ENCODE measurements at regions not wholly inside any gene's neighbourhood (a gene's known extent, or its start where the extent isn't known, plus 50 kb on each side); places are given as distances from the start of the nearest gene placed in this dataset.

DNA sequence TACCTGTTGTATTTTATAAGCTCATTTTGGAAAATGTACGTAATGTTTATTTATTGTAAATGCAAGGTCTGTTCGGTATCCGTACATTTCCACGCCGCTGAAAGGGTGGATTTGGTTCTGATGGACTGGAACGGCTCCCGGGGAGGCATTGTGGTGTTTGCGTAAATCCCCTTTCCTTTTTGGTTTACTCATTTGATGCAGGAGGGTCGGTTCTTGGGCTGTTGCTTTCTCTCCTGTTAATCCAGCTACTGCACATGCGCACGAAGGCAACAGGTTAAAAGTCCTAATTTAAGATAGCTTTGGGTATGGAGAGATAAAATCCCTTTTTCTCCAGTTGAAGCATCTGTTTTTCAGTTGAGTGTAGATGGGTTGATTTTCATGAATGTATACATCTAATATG is 224.4 kb downstream of the TM9SF2 start:
- TF ChIP-seq, protein P1, sequence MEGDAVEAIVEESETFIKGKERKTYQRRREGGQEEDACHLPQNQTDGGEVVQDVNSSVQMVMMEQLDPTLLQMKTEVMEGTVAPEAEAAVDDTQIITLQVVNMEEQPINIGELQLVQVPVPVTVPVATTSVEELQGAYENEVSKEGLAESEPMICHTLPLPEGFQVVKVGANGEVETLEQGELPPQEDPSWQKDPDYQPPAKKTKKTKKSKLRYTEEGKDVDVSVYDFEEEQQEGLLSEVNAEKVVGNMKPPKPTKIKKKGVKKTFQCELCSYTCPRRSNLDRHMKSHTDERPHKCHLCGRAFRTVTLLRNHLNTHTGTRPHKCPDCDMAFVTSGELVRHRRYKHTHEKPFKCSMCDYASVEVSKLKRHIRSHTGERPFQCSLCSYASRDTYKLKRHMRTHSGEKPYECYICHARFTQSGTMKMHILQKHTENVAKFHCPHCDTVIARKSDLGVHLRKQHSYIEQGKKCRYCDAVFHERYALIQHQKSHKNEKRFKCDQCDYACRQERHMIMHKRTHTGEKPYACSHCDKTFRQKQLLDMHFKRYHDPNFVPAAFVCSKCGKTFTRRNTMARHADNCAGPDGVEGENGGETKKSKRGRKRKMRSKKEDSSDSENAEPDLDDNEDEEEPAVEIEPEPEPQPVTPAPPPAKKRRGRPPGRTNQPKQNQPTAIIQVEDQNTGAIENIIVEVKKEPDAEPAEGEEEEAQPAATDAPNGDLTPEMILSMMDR (conservative IDR thresholded peaks at IDR 0.05; ENCODE audit: low read depth, low read length): no peak
- no peak for DNase-seq (ENCODE audit: low read depth)
- no peak overlapping the region for H3K4me3 ChIP-seq (ENCODE audit: low read length)

DNA sequence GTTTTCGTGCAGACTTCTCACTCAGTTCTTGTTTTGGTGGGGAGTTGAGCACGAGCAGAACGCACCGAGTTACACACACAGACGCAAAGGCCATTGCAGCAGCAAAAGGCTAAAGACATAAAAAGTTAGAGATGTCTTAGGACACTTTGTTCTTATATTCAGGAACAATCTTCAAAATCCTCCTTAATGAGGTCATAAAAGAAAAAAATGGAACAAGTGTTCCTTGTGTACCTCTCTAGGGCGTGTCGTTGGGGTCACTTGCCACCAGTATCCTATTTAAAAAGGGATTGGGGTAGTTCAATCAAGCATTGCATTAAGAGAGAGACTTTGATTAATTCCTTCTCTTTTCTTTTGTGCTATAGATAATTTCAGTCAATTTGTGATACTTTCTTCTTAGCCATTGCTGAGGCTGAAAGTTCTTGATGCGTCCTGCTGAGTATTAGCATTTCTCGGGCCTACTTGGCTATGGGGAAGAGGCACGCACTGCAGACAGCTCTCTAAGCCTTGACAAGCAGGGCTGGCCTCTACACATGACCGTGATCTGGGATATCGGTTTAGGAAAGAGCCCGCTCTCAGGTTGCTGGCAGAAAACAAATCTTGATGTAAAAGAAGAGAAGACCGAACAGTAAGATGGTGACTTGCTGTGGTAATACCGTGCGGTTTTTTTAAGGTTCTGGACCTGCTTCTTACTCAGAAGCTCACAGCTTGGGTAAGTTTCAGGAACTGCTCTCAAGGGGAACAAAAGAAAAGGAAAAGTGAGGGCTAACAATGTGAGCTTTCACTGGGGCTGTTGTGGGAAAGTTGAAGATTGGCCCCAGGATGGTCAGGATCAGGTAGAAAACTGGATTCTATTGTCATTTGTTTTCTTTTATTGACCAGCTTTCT is 223.6 kb downstream of the TM9SF2 start:
- DNase-seq (ENCODE audit: low read depth): no peak
- TF ChIP-seq, protein P1 (conservative IDR thresholded peaks at IDR 0.05; ENCODE audit: low read depth, low read length): no peak
- no peak overlapping the region for H3K4me3 ChIP-seq (ENCODE audit: low read length)

DNA sequence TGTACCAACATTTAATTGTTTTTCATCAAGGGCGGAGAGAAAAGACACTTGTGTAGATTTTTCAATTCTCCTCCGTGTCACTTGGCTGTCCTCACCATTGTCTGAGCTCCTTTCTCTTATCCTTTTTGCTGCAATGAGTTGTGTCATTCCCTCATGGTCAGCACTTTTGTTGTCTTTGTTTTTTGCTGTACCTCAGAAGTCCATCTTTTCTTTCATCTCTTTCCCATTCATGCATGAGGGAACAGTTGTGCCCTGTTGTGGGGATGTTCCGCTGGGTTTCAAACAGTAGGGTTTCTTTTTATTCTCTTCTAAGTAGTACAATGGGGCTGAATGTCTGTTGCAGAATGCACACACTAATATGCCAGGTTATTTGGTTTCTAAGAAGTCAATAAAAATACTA is 222.6 kb downstream of the TM9SF2 start:
- no peak overlapping the region for H3K4me3 ChIP-seq (ENCODE audit: low read length)
- DNase-seq (ENCODE audit: low read depth): no peak
- TF ChIP-seq, protein P1 (conservative IDR thresholded peaks at IDR 0.05; ENCODE audit: low read depth, low read length): no peak

DNA sequence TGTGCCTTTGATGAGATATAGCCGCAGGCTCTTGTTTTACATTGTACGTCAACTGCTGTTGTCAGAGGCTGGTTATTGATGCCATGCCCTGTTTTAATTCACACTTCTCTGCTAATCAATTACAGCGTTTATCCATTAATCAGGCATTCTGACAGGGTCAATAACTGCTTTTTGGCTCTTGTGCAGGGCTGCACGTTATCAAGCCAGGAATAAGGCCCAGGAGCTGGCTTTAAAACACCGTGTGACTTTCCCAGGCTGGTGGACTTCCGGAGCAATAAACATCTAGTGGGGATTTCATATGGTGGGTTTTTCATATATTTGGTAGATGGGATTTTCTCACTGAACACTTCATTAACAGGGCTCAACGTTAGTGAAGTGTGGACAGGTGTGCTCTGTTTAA is 221.7 kb downstream of the TM9SF2 start:
- no peak for DNase-seq (ENCODE audit: low read depth)
- TF ChIP-seq, protein P1 (conservative IDR thresholded peaks at IDR 0.05; ENCODE audit: low read depth, low read length): no peak

DNA sequence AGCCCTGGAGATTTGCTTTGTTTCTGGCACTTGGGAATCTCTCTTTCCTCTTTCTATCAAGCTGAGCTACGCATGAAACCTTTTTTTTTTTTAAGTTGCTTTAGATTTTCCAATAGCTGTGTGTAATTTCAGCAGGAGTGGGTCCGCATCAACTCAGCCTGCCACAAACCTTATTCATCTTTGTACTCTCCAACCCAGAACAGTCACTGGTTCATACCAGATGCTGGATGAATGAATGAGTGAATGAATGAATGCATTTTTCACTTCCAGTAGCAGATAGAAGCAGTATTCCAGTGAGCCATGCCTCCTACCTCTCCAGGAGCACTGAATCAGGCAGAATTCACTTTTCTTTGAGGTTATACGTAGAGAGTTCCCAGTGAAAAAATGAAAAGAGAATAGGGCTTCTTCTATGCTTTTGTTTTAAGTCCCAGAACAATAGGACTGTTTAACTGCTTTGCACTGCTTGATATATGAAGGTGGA is 221.1 kb downstream of the TM9SF2 start:
- TF ChIP-seq, protein P1 (conservative IDR thresholded peaks at IDR 0.05; ENCODE audit: low read depth, low read length): no peak

More for the DNA sequence above, 221.7 kb downstream of the TM9SF2 start:
- H3K4me3 ChIP-seq (ENCODE audit: low read length): no peak overlapping the region

DNA sequence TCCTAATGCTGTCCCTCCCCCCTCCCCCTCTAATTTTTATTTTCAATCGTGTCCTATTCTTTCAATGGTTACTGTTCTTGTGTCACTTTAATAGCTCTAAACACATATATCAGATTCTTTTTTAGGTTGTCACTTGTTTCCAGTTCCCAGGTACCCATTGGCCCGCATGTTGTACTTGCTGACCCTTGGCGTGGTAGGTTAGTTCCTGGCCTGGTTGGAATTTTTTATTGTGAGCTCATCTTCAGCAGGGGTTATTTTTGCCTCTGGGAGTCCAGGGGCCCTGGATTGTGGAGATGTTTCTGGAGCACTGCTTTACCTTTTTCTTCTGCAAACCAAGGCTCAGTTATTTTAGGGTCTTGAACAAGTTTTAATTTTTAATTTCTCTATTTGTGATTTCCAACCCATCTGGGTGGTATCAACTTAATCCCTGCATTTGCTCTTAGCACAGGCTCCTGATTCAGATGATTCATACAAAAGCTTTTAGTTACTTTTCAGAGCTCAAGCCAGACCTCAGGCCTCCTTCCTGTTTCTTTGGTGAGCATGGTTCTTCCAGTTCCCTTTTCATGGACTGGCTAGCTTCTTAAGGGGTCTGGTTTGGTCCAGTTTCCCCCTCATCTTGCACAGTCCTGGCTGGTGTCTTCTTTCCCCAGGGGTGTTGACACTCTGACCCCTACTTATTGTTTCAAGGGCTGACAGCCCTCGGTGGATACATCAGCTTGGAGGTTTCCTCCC is 220.5 kb downstream of the TM9SF2 start:
- TF ChIP-seq, protein P1 (conservative IDR thresholded peaks at IDR 0.05; ENCODE audit: low read depth, low read length): no peak
- H3K4me3 ChIP-seq (ENCODE audit: low read length): no peak overlapping the region
- peak; percentile 7 for DNase-seq (ENCODE audit: low read depth)

More for the DNA sequence above, 221.1 kb downstream of the TM9SF2 start:
- H3K4me3 ChIP-seq (ENCODE audit: low read length): no peak overlapping the region
- DNase-seq (ENCODE audit: low read depth): no peak
